ENCODE measurements at regions not wholly inside any gene's neighbourhood (a gene's known extent, or its start where the extent isn't known, plus 50 kb on each side); places are given as distances from the start of the nearest gene placed in this dataset.

- Histone ChIP-seq H3K27me3 (no peaks in the 10 kb centered on the region), H3K9me3 (no peaks in the 10 kb centered on the region), H3K27ac (replicated peaks in 1 of 4) (no peak overlapping the region), H3K4me3 (no peak overlapping the region), H3K36me3 (no peaks in the 10 kb centered on the region), H3K4me1 (peaks cover 0 to 8% (median 0%) of the 10 kb centered on the region in 4 donors)
- no peak for TF ChIP-seq POLR2A (IDR thresholded peaks at IDR 0.05; ENCODE audit: low read depth)
- no peak for TF ChIP-seq CTCF (IDR thresholded peaks at IDR 0.05)
- no peak for TF ChIP-seq POLR2AphosphoS5 (IDR thresholded peaks at IDR 0.05)
- no peak for TF ChIP-seq EP300 (IDR thresholded peaks at IDR 0.05)
- no peak for DNase-seq (ENCODE audit: extremely low spot score)
- intact Hi-C loops (cut with DNase I), result no loop called here
- 83% methylated on average over 2 of the region's 2 CpGs for WGBS
Measured at GRCh38 chr18:22723221-22723620, 209.9 kb upstream of the RBBP8 start.

GRCh38 chr18:22723773-22724172 lies 209.4 kb upstream of the RBBP8 start:
- H3K27me3 ChIP-seq, result no peaks in the 10 kb centered on the region
- H3K9me3 ChIP-seq, result no peaks in the 10 kb centered on the region
- TF ChIP-seq POLR2A (IDR thresholded peaks at IDR 0.05; ENCODE audit: low read depth), result no peak
- TF ChIP-seq CTCF (IDR thresholded peaks at IDR 0.05), result no peak
- no peak for TF ChIP-seq EP300 (IDR thresholded peaks at IDR 0.05)
- no peak for TF ChIP-seq POLR2AphosphoS5 (IDR thresholded peaks at IDR 0.05)
- H3K27ac ChIP-seq (replicated peaks in 1 of 4), result no peak overlapping the region
- no peaks in the 10 kb centered on the region for H3K36me3 ChIP-seq
- H3K4me1 ChIP-seq, result peaks cover 0 to 8% (median 0%) of the 10 kb centered on the region in 4 donors
- H3K4me3 ChIP-seq, result no peak overlapping the region
- DNase-seq (ENCODE audit: extremely low spot score), result no peak
- intact Hi-C loops (cut with DNase I), result no loop called here
- whole genome bisulfite sequencing, result 51% methylated on average over 2 of the region's 2 CpGs

GRCh38 chr18:22726469-22726868 lies 206.7 kb upstream of the RBBP8 start:
- H3K27me3 ChIP-seq, result no peaks in the 10 kb centered on the region
- peaks cover 0 to 14% (median 8%) of the 10 kb centered on the region in 4 donors for H3K4me1 ChIP-seq
- intact Hi-C loops (cut with DNase I), result no loop called here
- no peak for TF ChIP-seq EP300 (IDR thresholded peaks at IDR 0.05)
- no peak for TF ChIP-seq CTCF (IDR thresholded peaks at IDR 0.05)
- TF ChIP-seq POLR2A (IDR thresholded peaks at IDR 0.05; ENCODE audit: low read depth), result no peak
- no peak for TF ChIP-seq POLR2AphosphoS5 (IDR thresholded peaks at IDR 0.05)
- 78% methylated on average over 2 of the region's 2 CpGs for WGBS
- no peak overlapping the region for H3K27ac ChIP-seq (replicated peaks in 1 of 4)
- H3K36me3 ChIP-seq, result no peaks in the 10 kb centered on the region
- DNase-seq (ENCODE audit: extremely low spot score), result no peak
- H3K4me3 ChIP-seq, result no peak overlapping the region
- no peaks in the 10 kb centered on the region for H3K9me3 ChIP-seq

- Histone ChIP-seq H3K4me1 (peaks cover 0 to 14% (median 8%) of the 10 kb centered on the region in 4 donors), H3K27ac (replicated peaks in 1 of 4) (no peak overlapping the region), H3K36me3 (no peaks in the 10 kb centered on the region), H3K4me3 (no peak overlapping the region), H3K27me3 (no peaks in the 10 kb centered on the region), H3K9me3 (no peaks in the 10 kb centered on the region)
- intact Hi-C loops (cut with DNase I), result no loop called here
- no peak for TF ChIP-seq POLR2A (IDR thresholded peaks at IDR 0.05; ENCODE audit: low read depth)
- no peak for TF ChIP-seq EP300 (IDR thresholded peaks at IDR 0.05)
- no peak for TF ChIP-seq CTCF (IDR thresholded peaks at IDR 0.05)
- no peak for TF ChIP-seq POLR2AphosphoS5 (IDR thresholded peaks at IDR 0.05)
- no peak for DNase-seq (ENCODE audit: extremely low spot score)
Measured at GRCh38 chr18:22728016-22728415, 205.1 kb upstream of the RBBP8 start.

- peak; percentile 47 for DNase-seq (ENCODE audit: extremely low spot score)
- peaks cover 0 to 11% (median 8%) of the 10 kb centered on the region in 4 donors for H3K4me1 ChIP-seq
- no peaks in the 10 kb centered on the region for H3K27me3 ChIP-seq
- H3K9me3 ChIP-seq, result no peaks in the 10 kb centered on the region
- no peaks in the 10 kb centered on the region for H3K36me3 ChIP-seq
- H3K27ac ChIP-seq (replicated peaks in 1 of 4), result no peak overlapping the region
- 56% methylated on average over 1 of the region's 1 CpG for WGBS
- H3K4me3 ChIP-seq, result no peak overlapping the region
- intact Hi-C loops (cut with DNase I), result no loop called here
- TF ChIP-seq POLR2AphosphoS5 (IDR thresholded peaks at IDR 0.05), result no peak
- no peak for TF ChIP-seq EP300 (IDR thresholded peaks at IDR 0.05)
- no peak for TF ChIP-seq POLR2A (IDR thresholded peaks at IDR 0.05; ENCODE audit: low read depth)
- TF ChIP-seq CTCF (IDR thresholded peaks at IDR 0.05), result no peak
Measured at GRCh38 chr18:22728481-22729105, 204.5 kb upstream of the RBBP8 start.
